ENCODE measurements at regions not wholly inside any gene's neighbourhood (a gene's known extent, or its start where the extent isn't known, plus 50 kb on each side); places are given as distances from the start of the nearest gene placed in this dataset.

GRCh38 chr21:27606422-27606821 is 639.5 kb upstream of the ADAMTS5 start:
- no peak for TF ChIP-seq CTCF (IDR thresholded peaks at IDR 0.05)
- TF ChIP-seq EZH2phosphoT487 (IDR thresholded peaks at IDR 0.05): no peak
- TF ChIP-seq EZH2 (IDR thresholded peaks at IDR 0.05): no peak
